ENCODE measurements at regions not wholly inside any gene's neighbourhood (a gene's known extent, or its start where the extent isn't known, plus 50 kb on each side); places are given as distances from the start of the nearest gene placed in this dataset.
"Not testable (repeated sequence)": the region's sequence is repeated elsewhere in the genome, so short reads cannot be mapped to it uniquely, and the experiment has no call there.

- DNase-seq, result no peak
Observed at GRCh38 chr4:179626687-179627086, 2184.4 kb upstream of the AGA start.

- DNase-seq, result no peak
Observed at GRCh38 chr4:179631321-179631720, 2189.1 kb upstream of the AGA start.

- DNase-seq, result no peak
Observed at GRCh38 chr4:179634862-179635261, 2192.6 kb upstream of the AGA start.

- DNase-seq, result no peak
Observed at GRCh38 chr4:179662522-179662921, 2220.3 kb upstream of the AGA start.

- DNase-seq, result no peak
Observed at GRCh38 chr4:179663641-179664429, 2221.6 kb upstream of the AGA start.

- DNase-seq, result no peak
Observed at GRCh38 chr4:179664430-179665027, 2222.3 kb upstream of the AGA start.

- DNase-seq, result no peak
Observed at GRCh38 chr4:179666226-179666625, 2224.0 kb upstream of the AGA start.

- no peak for DNase-seq
Observed at GRCh38 chr4:179671609-179672008, 2229.4 kb upstream of the AGA start.

- DNase-seq, result no peak
Observed at GRCh38 chr4:179678093-179678814, 2236.0 kb upstream of the AGA start.

- DNase-seq, result not testable (repeated sequence)
Observed at GRCh38 chr4:179683661-179684060, 2241.4 kb upstream of the AGA start.

GRCh38 chr4:179692222-179692621, 2250.0 kb upstream of the AGA start:
- DNase-seq, result no peak

GRCh38 chr4:179695175-179695574, 2252.9 kb upstream of the AGA start:
- DNase-seq, result no peak

GRCh38 chr4:179698321-179698720, 2256.1 kb upstream of the AGA start:
- no peak for DNase-seq

- no peak for DNase-seq
Observed at GRCh38 chr4:179709961-179710624, 2267.9 kb upstream of the AGA start.

GRCh38 chr4:179719766-179720450, 2277.7 kb upstream of the AGA start:
- no peak for DNase-seq

GRCh38 chr4:179726491-179726890, 2284.3 kb upstream of the AGA start:
- DNase-seq, result not testable (repeated sequence)

- no peak for DNase-seq
Observed at GRCh38 chr4:179728305-179728704, 2286.1 kb upstream of the AGA start.

- not testable (repeated sequence) for DNase-seq
Observed at GRCh38 chr4:179736820-179737219, 2294.6 kb upstream of the AGA start.

- DNase-seq, result no peak
Observed at GRCh38 chr4:179738822-179739221, 2296.6 kb upstream of the AGA start.

- no peak for DNase-seq
Observed at GRCh38 chr4:179747218-179747910, 2305.1 kb upstream of the AGA start.

GRCh38 chr4:179748837-179749236, 2306.6 kb upstream of the AGA start:
- DNase-seq, result no peak

GRCh38 chr4:179750374-179750773, 2308.1 kb upstream of the AGA start:
- no peak for DNase-seq

All from stimulated activated CD4-positive, alpha-beta T cell treated with anti-CD3 and anti-CD28 coated beads, Interleukin-12 subunit alpha, Interleukin-12 subunit beta, amount 100 ng/mL, for 4 hours (primary cell).